Skeletal muscle tissue (tissue), 3 donors: ENCODE measurements at regions not wholly inside any gene's neighbourhood (a gene's known extent, or its start where the extent isn't known, plus 50 kb on each side); places are given as distances from the start of the nearest gene placed in this dataset.
"Not testable (repeated sequence)": the region's sequence is repeated elsewhere in the genome, so short reads cannot be mapped to it uniquely, and the experiment has no call there.

Experiments
- H3K27ac ChIP-seq: one replicate; pipeline ENCODE4 v1.7.0; 2013; ENCODE audit warnings: mild to moderate bottlenecking, low read depth, low read length, inconsistent platforms
- H3K27me3 ChIP-seq, 3 donors: one replicate each; pipeline ENCODE4 v1.7.0; 2013; ENCODE audit warnings: low read length in 3 of 3; ENCODE audit not compliant: control insufficient read depth in 3 of 3, insufficient read depth in 3 of 3
- H3K36me3 ChIP-seq, 3 donors: one replicate each; pipeline ENCODE4 v1.7.0; 2013; ENCODE audit warnings: low read length in 3 of 3; ENCODE audit not compliant: control insufficient read depth in 3 of 3, insufficient read depth in 3 of 3
- H3K4me1 ChIP-seq, 3 donors: one replicate each; pipeline ENCODE4 v1.7.0; 2013; ENCODE audit warnings: low read length in 3 of 3, mild to moderate bottlenecking in 3 of 3; ENCODE audit not compliant: control insufficient read depth in 3 of 3, insufficient read depth in 3 of 3
- H3K4me3 ChIP-seq, 3 donors: one replicate each; pipeline ENCODE4 v1.7.0; 2013; ENCODE audit warnings: low read length in 3 of 3
- H3K9ac ChIP-seq, 3 donors: one replicate each; pipeline ENCODE4 v1.7.0; 2013; ENCODE audit warnings: low read length in 3 of 3, mild to moderate bottlenecking in 3 of 3, moderate library complexity in 2 of 3, low read depth in 1 of 3
- H3K9me3 ChIP-seq, 3 donors: one replicate each; pipeline ENCODE4 v1.7.0; 2013; ENCODE audit warnings: low read length in 3 of 3; ENCODE audit not compliant: control insufficient read depth in 3 of 3
- donor health status: Osteomylitis.

DNA sequence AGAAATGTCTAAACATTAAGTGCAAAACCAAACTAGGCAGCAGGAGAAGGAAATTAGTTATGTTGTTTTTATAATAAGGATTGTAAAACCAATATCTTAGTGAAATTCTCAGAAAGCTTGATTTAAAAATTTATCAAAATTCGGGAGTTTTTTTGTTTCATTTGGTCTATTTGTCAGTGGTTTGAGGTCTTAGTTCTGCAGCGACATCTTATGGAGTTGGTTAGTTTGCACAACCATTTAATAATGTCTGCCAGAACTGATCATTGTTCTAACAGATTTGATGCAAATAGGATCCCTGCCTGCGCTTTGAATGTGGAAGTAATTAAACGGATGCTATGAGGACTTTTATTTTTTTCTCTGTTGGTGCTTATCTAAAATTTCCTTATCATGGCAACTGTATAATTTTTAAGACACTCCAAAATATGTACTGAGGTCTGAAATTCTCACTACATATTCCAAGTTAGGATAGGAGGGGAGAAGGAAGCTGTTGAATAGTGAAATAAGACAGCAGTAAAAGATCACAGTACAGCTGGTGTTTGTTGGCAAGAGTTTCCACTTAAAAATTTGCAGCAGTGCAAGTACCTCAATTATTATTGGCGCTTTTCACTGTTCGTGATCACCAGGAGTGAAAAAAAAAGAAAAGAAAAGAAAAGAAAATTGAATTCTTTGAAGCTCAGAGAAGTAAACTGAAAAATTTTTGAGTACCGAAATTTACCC is 2521.4 kb downstream of the ARAP2 start:
- Histone ChIP-seq H3K9me3 (no peaks in the 10 kb centered on the region), H3K4me1 (no peaks in the 10 kb centered on the region), H3K9ac (no peak overlapping the region), H3K27me3 (no peaks in the 10 kb centered on the region), H3K27ac (no peak overlapping the region), H3K36me3 (no peaks in the 10 kb centered on the region), H3K4me3 (no peak overlapping the region)

DNA sequence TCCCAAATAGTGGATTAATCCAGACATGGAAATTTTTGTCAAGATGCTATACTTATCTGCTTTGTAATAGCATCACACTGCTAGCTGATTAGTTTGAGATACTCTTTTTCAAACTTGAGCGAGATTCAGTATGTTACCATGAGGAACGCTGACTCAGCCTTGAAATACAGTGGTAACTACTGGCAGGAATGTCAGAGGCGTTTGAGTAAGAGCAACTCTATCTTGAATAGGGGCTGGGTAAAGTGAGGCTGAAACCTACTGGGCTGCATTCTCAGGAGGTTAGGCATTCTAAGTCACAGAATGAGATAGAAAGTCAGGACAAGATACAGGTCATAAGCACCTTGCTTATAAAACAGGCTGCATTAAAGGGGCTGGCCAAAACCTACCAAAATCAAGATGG is 2519.6 kb downstream of the ARAP2 start:
- Histone ChIP-seq H3K9ac (no peak overlapping the region), H3K27me3 (no peaks in the 10 kb centered on the region), H3K36me3 (no peaks in the 10 kb centered on the region), H3K9me3 (no peaks in the 10 kb centered on the region), H3K4me3 (no peak overlapping the region), H3K4me1 (no peaks in the 10 kb centered on the region), H3K27ac (no peak overlapping the region)

DNA sequence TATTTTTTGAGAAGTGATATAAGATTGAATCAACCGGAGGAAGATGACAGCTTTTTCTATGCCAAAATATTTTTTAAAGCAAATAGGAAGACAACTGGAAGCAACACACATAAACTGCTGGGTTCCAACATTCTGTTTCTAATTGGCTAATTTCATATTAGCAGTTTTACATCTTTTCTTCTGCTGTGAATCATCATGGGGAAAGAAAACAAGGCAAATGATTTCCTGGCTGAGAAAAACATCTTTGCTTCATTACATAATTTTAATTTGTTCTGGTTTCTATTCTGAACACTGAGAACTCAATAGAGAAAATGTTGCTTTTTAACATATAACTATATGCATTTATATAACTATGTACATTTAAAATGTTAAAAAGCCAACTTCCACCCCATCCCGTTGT is 2518.5 kb downstream of the ARAP2 start:
- no peaks in the 10 kb centered on the region for H3K27me3 ChIP-seq
- no peak overlapping the region for H3K27ac ChIP-seq
- H3K4me3 ChIP-seq = no peak overlapping the region
- H3K9ac ChIP-seq = no peak overlapping the region
- H3K36me3 ChIP-seq = no peaks in the 10 kb centered on the region
- no peaks in the 10 kb centered on the region for H3K4me1 ChIP-seq
- no peaks in the 10 kb centered on the region for H3K9me3 ChIP-seq

DNA sequence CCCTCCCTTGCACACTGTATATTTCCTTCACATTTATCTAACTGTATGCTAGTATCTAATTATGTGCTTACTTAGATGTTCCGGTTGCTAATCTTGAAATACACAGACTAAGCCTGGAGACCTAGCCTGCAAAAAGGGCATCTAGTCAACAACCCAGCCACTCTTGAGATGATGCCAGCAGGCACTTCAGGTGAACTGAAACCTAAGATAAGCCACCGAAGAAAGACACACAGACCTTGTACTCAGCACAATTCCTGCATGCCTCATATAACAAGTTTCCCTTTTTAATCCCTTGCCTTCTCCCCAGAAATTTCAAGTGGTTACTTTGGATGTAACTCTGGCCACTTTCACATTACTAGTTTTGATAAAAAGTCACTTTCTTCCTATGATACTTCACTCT is 2506.6 kb downstream of the ARAP2 start:
- H3K36me3 ChIP-seq = no peaks in the 10 kb centered on the region
- H3K4me1 ChIP-seq = no peaks in the 10 kb centered on the region
- no peak overlapping the region for H3K27ac ChIP-seq
- no peaks in the 10 kb centered on the region for H3K27me3 ChIP-seq
- H3K4me3 ChIP-seq = no peak overlapping the region
- H3K9ac ChIP-seq = no peak overlapping the region
- H3K9me3 ChIP-seq = no peaks in the 10 kb centered on the region

DNA sequence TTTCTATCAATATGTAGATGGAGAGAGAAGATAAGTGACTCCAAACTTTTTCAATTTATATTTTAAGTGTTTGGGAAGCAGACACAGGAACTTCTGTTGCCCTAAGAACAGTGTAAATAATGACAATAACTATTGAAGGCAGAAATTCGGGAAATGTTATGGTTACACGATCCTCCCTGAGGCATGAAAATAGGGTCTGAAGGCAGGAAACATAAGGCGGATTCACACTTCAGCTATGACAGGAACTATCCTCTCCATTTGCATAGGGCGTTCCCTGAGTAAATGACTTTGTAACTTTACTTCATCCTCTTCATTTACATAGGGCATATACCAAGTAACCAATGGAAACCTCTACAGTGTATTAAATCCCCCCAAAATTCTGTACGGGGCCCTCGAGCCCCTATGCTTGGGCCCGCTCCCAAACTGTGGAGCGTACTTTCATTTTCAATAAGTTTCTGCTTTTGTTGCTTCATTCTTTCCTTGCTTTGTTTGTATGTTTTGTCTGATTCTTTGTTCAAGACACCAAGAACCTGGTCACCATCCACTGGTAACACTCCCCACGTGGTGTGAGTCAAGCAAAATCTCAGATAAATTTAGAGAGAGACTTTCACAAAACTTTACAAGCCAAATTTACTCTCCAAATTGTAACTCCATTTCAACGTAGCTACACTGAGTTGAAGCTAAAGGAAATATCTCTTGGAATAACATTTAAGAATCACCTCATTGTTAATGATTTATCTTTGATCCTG is 2504.3 kb downstream of the ARAP2 start:
- H3K27ac ChIP-seq = no peak overlapping the region
- H3K9me3 ChIP-seq = no peaks in the 10 kb centered on the region
- no peaks in the 10 kb centered on the region for H3K27me3 ChIP-seq
- no peaks in the 10 kb centered on the region for H3K36me3 ChIP-seq
- no peak overlapping the region for H3K9ac ChIP-seq
- no peak overlapping the region for H3K4me3 ChIP-seq
- H3K4me1 ChIP-seq = no peaks in the 10 kb centered on the region

DNA sequence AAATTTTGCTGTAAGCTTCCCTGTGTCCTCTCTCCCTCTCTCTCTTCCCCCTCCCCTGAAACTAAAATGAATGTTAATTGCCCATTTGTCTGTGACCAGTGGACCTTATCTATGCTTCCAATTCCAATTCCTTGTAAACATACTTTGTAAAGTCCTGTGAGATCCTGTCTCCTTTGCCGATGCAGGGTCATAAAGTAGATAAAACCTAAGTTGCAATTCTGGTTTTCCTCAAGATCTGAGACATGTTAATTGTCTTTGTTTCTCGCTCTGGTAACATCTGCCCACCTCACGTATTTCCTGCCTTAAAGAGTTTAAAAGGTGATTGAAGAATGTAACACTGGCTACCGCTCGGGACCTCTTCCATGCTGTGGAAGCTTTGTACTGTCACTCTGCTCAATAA is 2503.4 kb downstream of the ARAP2 start:
- not testable (repeated sequence) for H3K9ac ChIP-seq, H3K27ac ChIP-seq, H3K36me3 ChIP-seq, H3K9me3 ChIP-seq, H3K4me3 ChIP-seq, H3K27me3 ChIP-seq, H3K4me1 ChIP-seq

DNA sequence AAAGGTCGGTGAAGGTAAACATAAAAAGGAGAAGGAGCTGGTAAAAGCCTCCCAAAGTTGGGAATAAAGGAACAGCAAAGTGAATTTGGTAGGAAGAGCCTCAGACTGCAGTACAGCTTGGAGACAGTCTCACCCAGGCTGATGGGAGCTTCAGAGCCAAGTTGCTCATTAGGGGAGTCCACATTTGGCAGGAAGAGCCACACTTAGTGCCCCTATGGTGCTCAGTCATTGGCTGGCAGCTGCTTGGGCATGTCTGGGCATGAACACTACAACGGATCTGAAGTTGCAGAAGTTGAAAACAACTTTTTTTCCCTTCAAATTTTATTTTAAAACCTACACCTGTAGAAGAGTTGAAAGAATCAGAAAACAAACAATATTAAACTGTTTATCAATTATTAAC is 2497.3 kb downstream of the ARAP2 start:
- no peaks in the 10 kb centered on the region for H3K27me3 ChIP-seq
- H3K4me1 ChIP-seq = no peaks in the 10 kb centered on the region
- H3K4me3 ChIP-seq = no peak overlapping the region
- no peaks in the 10 kb centered on the region for H3K9me3 ChIP-seq
- no peak overlapping the region for H3K9ac ChIP-seq
- H3K27ac ChIP-seq = no peak overlapping the region
- no peaks in the 10 kb centered on the region for H3K36me3 ChIP-seq

DNA sequence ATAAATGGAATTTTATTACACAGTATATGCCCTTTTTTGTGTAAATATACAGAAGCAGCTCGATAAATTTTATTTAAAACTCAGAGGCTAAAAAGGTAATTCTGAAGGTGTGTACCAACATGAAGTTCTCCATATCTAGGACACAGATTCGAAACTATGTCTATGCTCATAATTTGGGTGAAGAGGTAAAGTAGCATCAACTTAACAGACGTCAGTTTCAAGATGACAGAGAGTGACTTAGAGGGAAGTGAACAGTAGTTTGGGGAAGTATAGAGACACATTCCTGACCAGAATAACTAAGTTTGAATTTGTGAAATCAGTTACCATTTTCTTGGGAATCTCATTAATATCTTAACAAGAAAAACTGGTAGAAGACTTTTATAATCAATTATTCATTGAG is 2493.3 kb downstream of the ARAP2 start:
- Histone ChIP-seq H3K4me3 (no peak overlapping the region), H3K9ac (no peak overlapping the region), H3K27me3 (no peaks in the 10 kb centered on the region), H3K4me1 (no peaks in the 10 kb centered on the region), H3K27ac (no peak overlapping the region), H3K9me3 (no peaks in the 10 kb centered on the region), H3K36me3 (no peaks in the 10 kb centered on the region)

DNA sequence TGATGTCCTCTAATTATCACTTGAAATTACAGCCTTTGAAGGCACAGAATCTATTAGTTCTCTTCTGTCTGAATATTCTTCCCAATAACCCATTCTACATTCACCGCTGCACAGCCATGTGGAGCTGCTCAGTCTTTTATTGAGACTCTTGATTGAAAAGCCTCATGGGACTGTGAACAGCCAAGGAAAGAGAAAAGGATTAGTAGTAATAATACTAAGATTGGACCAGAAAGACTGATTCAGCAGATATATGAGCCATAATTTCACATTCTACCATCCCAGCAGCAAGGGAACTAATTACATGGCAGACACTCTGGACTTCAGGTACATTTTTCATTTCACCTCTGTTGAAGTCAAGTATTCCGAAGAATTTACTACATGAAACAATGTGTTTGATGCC is 2471.7 kb downstream of the ARAP2 start:
- H3K9me3 ChIP-seq = no peaks in the 10 kb centered on the region
- no peaks in the 10 kb centered on the region for H3K27me3 ChIP-seq
- no peak overlapping the region for H3K27ac ChIP-seq
- no peak overlapping the region for H3K4me3 ChIP-seq
- no peak overlapping the region for H3K9ac ChIP-seq
- no peaks in the 10 kb centered on the region for H3K36me3 ChIP-seq
- no peaks in the 10 kb centered on the region for H3K4me1 ChIP-seq

DNA sequence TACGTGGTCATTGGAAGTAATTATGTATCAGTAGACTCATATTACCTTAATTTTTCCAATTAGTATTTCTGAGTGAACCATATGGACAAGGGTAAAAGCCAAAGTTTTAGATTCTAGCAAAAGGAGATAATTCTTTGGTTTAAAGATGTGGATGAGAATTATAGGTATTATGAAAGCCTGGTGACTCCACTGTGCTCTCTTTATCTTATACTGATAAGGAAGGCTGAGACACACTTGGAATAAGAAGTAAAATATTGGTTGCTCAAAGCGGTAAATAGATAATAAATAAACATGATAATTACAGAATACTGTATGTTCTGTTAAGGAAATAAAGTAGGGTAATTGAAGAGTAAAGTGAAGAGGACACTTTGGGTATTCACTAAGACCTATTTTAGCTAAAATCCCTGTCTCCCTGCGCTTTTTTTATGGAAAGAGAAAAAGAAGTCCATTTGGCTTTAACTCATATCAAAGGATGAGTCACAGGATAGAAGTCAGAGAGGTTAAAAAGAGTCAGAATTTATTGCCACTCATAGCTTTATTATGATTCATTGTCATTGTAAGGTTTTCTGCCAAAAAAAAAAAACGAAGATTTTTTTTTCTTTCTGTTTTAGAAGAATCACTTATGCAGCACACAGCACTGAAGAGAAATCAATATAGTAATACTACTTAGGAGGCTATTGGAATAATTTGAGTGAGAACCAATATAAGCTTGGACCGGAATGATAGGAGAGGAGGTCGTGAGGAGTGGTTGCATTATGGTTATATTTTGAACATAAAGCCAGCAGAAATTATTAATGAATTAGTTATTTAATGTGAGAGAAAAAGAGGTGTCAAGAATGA is 2463.1 kb downstream of the ARAP2 start:
- Histone ChIP-seq H3K27ac (no peak overlapping the region), H3K4me3 (no peak overlapping the region), H3K9me3 (no peaks in the 10 kb centered on the region), H3K9ac (no peak overlapping the region), H3K27me3 (no peaks in the 10 kb centered on the region), H3K4me1 (no peaks in the 10 kb centered on the region), H3K36me3 (no peaks in the 10 kb centered on the region)
